Dermis microvascular lymphatic vessel endothelial cell (primary cell): ENCODE measurements at regions not wholly inside any gene's neighbourhood (a gene's known extent, or its start where the extent isn't known, plus 50 kb on each side); places are given as distances from the start of the nearest gene placed in this dataset.

Source experiments
- DNase-seq, 2 donors: peaks; one replicate each; pipeline versions ENCODE4 v3.0.0 to v3.0.0-alpha.2; 2010; ENCODE audit warnings: low read depth in 2 of 2

DNA sequence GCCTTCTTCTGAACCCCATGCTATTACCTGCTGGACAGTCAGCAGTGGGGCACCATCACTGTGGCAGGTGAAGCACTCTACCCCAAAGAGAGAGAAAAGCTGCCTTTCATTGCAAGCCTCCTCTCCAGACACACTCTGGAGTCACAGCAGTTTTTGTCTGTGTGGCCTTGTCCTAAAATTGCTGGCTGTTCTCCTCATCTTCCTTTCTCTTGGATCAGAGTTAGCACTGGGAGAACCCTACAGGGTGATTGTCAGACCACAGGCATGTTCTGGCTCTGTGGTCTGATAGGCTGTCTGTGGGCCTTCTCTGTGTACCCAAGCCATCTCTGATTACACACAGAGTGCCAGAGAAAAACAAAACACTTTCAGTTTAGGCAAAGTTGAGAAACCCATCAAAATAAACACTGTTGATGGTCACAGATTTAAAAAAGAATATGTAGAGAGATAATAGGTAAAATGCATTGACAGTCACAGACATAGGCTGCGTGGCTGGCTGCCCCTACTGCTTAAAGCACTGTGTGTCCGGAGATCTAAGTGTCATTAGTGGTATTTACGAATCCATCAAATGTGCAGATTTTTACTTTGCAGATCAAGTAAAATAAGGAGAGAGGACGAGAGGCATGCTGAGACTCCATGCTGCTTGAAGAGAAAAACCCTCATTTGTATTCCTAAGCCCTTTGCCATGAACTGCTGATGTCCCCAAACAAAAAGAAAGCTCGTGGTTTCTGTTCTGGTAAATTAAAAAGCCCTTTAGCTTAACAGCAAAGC, 689.9 kb downstream of the TUSC7 start:
- no peak for DNase-seq

DNA sequence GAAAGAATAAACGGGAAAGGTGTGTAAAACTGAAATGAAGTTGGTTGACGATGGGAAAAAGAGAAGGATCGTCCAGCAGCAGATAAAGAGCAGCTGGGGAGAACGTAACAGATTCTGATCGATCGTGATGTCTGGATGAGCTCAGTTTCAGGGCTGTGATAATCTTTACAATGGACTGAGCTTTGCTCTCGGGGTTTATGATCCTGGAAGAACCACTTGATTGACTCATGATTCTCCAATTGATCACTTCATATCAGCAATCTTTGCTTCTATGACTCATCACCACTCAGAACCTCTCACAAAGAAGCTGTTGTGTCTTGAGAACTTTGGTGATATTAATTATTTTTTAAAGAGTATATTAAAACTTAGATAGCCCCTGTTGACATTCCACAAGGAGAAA, 690.7 kb downstream of the TUSC7 start:
- no peak for DNase-seq

DNA sequence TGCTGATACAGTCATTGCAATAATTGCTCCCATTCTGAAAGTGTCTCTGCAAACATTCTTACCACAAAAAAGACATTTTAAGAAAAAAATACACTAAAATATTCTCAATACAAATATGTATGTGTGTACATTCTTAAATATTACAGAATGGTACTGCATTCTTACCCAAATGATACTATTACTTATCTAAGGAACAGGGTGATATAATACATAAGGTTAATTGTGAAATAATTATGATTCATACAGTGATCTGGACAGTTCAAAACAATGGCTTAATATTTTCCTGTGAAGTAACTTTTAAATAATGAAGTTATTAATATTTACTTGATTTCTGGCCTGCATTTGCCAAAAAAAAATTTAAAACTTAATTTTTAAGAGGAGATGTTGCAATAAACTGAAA, 694.6 kb downstream of the TUSC7 start:
- DNase-seq = no peak

DNA sequence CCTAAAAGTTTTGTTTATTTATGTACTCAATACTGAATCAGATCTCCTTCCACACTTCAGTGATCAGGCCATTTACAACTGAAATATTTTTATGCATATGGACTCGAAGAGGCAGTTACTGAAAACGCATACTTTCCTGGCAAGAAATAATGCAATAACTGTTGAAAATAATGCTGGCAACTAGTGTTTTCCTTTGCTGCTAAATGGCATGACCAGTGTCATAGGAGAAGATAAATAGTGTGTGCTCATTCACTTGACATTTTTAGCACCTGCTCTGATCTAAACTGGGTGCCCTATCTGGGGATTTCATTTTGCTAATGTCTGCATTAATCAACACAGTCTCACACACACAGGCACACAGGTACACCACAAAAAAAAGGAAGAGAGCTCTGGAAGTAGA, 695.2 kb downstream of the TUSC7 start:
- no peak for DNase-seq

DNA sequence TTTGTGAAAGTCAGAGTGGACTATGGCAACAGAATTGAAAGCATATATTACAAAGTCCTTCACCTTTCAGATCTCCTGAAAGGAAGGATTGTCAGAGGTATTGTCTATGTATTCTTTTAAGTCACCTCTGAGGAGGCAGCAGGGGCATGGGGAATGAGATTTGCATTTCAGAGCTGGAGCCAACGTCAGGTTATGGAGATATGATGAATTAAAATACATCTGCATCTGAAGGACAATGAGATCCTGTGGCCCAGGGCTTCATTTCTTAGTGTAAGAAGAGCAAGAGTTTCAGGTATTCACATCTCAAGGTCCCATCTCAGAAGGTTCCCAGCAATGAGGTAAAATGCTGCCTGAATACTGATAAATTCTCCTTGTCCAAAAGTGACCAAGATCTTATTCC, 695.8 kb downstream of the TUSC7 start:
- DNase-seq = no peak

DNA sequence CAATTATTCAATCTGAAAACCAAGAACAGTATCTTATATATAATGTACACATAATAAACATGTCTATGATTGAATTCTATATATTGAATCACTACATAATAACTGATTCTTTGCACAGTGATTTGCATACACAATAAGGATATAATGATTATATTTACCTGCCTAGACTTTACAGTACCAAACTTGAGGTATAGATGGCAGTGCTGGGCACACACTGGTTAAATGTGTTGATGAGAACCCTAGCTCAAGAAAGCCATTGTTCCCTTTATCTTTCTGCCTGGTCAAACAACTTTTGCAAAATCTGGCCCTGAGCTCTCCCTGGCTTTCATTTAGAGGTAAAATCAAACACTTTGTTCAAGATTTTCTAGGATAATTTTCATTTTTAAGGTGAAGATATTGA, 697.7 kb downstream of the TUSC7 start:
- DNase-seq = peak in 1 of 2 donors; percentile 4

DNA sequence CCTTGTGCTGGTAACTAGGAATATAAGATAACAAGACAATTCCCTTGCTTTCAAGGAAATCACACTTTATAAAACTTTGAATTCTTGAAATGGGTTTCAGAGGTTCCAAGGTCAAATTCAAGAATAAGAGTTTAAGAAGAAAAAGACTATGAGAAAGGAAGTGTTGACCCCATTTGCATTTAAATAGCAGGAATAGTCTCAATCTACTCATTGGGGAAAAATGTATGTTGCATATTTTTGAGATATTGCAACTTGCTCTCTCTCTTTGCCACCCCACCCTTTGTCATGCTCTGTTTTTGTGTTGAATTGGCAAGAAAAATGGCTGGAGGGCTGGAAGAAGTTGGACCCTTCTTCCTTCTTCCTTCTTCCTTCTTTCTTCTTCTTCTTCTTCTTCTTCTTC, 699.2 kb downstream of the TUSC7 start:
- DNase-seq = no peak

DNA sequence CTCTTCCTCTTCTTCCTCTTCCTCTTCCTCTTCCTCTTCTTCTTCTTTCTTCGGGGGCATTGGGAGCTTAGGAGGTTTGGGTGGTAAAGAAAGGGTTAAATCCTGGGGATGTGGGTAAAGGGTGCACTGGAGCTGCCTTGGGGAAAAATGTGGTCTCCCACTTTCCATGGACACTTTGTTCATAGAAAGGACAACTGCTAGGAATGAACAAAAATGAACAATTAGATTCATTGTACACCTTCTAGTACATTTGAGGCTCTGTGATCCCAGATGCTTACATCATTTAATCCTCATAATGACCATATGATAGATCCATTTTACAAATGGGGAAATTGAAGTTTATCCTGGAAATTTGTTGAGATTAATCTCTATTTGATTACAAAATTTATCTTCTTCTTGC, 699.7 kb downstream of the TUSC7 start:
- no peak for DNase-seq

DNA sequence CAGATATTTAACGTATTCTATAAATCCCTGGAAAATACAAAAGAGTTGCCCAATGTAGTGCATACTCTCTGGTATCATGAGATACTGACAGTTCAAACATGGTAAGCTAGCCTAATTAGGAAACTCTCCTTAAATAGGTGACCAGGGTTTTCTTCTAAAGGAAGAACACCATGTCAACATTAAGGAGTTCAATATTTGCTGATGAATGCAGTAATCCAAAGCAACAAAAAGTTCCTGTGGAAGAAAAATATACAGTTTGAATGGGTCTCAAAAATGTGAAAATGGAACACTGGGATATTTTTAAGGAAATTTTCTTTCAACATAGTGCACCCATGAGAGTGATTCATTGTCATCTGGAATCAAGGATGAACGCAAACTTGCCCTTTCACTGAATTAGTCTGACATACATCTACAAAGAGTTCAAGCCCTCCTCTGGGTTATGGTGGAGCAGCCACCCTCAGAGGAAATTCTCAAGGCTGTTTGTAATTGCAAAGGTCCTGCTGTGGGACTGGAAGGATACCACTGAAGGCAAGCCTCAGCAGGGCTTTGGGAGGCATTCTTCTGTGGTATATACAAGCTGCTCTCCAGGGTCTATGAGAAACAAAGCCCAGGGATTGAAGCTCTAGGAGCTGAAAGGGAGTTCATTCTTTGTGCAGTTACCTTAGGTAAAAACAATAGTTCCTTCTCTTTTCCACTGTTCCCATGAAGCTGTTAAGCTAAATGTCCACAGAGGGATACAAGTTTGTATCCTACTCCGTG, 700.3 kb downstream of the TUSC7 start:
- no peak for DNase-seq

DNA sequence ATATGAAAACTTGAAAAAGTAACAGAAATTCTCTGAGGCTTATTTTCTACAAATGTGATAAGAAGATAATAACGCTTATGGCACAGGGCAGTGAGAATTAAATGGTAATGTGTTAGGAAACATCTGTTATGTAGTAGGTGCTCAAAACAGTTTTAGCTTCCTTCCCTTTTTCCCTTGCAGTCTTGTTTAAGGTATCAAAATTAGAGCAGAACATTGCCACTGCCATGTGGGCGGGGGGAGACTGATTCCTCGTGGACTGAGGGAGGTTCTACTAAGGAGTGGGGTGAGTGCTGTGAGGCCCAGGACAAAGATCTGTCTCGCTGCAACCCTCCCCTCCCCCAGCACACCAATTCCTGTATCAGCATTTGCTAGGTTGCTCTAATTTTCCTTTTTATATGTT, 702.4 kb downstream of the TUSC7 start:
- DNase-seq = no peak

DNA sequence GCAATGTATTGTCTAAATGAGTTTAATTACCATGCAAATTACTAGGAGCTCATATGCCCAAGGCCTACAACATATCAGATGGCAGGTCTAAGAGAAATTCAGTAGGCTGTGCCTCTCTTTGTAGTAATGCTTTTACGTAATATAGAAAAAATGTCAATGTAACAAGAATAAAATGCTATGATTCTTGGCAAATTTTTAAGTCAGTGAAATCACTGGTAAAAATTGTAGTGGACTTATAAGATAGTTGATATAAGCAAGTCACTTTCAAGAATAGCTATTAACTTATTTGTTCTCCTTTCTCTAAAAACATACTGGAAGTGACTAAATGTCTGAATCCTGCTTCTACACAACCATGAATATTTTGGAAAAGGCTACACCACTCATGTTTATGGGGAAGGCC, 707.8 kb downstream of the TUSC7 start:
- no peak for DNase-seq

DNA sequence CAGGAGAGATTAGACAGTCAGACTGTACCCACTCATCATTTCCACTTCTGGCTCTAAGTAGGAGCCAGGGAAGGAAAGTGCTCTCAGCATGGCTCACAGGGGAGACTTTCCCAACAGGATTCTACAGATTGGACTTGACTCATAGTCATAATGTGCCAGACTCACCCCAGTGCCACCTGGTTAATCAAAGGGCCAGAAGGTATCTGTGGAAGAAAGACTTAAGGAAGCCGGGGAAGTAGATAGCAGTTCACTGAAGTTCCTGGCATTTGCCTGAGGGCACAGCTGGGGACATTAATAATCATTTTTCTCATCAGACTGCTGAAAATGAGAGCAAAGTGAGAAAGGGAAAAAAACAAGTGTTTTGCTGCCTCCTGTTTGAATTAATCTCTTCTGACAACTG, 717.5 kb downstream of the TUSC7 start:
- DNase-seq = no peak

DNA sequence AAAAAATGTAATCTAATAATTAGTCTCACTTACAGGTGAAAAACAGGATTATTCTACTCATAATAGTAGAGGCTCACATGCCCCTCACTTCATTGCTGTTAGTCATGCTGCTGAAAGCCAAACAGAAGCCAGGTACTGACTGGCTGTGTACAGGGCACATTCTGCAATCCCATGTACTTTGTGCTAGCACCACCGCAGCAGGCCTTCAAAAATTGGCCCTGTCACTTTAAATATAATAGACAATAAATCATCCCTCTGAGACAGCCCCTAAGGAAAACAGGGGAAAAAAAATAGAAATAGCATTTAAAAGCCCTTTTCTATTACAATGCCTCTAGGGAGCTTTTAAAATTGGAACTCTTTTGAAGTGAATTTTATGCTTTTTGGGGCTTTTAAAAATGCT, 723.8 kb downstream of the TUSC7 start:
- DNase-seq = no peak

DNA sequence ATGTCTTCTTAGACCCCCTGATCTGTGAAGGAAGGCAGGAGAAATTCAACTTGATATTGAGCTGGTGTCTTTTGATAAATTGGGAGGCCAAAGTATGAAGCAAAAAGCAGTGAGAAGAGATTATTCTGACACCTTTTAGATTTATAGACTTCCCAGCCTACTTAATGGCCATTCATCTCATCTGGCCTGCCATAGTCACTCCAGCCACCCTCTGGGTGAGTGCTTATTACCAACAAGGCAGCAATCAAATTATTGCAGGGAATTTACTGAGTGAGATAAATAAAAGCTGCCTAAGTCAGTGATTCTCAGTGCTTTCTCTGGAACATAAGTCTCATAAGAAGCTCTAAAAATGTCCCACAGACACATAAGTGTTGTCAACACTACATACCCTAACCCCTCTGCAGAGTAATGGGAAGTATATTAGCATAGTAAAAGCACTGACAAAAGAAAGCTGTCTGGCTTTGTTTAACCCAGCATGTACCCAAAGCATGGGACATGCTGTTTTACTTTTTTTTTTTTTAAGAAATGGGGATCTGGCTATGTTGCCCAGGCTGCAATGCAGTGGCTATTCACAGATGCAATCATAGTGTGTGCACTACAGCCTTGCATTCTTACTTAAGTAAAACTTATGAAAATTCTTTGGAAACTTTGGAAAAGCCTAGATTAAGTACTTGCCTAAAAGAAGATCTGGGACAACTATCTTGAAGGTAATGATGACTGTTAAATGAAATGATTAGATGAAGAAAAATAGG, 725.3 kb downstream of the TUSC7 start:
- no peak for DNase-seq

DNA sequence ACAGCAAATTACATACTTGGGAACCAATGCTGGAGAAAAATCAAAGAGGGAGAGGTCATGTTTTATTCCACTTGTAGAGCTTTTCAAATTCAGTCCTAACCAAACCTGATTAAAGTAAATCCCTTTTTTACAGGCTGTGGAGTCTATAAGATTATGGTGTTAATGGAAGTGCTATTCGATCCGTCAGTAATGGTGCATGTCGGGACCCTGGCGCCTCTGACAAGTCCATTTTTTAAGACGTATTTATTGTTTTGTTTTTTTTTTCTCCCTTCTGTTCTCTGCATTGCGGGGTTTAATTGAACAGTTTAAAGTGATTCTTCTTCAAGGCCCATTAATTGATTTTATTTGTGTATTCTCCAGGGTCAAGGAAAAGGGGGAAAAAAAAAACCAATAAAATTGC, 725.9 kb downstream of the TUSC7 start:
- no peak for DNase-seq

DNA sequence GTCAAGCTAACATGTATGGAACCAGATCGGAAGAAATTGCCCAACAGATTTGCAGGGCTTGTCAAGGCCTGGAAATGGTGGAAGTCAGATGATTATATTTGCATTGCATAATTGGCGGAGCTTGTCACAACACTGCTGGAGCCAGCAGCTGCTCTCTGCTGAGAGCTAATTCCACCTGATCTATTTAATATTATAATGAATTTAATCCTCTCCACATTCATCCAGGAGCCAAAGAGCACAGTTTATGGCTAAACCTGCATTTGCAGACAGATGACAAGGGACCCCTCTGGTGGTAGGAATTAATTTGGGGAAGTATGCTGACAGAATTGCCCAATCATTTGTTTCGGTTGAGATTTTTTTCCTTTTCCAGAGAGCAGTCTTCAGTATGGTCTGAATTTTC, 730.2 kb downstream of the TUSC7 start:
- DNase-seq = peak in 1 of 2 donors; percentile 12

DNA sequence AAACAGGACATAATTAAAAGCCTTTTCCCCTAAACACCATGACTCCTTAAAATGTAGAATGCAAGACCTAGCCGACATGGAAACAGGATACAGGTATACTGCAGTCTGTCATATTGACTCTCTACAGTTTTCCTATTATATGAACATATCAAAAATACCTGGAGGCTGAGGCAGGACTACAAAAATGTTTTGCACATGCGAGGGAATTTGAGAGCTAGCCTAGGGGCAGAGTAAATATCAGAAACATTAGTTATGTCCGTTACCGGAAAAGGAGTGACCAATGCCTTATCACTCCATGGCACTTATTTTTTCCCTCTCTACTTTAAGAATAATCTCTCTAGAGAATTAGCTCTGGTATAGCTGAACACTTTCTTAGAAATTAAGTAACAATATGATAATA, 732.3 kb downstream of the TUSC7 start:
- DNase-seq = no peak

DNA sequence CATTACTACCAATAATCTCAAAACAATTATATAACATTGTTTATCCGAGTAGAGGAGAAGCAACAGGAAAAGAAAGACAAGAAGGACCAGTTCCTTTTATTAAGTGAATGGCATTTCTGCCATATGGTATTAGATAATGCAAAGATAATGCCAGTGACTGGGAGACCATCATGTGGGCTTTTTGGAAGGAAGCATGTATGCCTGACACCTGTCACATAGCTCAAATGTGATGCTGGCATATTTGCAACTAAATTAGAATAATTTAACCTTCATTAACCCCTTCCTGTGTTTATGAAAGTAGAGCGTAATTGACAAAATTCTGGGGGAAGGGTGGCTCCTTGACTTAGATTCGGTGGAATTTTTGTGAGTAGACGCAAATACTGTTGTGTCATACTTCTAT, 733.0 kb downstream of the TUSC7 start:
- no peak for DNase-seq

DNA sequence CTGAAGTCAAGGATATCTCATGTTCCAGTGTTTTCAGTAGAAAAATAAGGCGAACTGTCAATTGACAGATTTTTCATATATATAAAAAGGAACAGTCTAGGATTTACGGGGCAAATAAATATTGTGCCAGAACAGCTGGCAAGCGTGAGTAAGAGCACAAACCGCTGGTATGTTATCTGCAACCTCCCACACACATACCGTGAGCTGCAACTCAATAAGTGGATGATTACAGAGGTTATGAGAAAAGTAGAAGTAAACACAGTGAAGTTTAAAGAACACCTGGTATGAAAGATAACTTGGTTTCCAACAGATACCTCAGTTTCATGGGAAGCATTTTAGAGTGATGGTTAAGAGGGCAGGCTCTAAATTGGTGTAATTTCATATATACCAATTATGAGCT, 733.4 kb downstream of the TUSC7 start:
- DNase-seq = no peak

DNA sequence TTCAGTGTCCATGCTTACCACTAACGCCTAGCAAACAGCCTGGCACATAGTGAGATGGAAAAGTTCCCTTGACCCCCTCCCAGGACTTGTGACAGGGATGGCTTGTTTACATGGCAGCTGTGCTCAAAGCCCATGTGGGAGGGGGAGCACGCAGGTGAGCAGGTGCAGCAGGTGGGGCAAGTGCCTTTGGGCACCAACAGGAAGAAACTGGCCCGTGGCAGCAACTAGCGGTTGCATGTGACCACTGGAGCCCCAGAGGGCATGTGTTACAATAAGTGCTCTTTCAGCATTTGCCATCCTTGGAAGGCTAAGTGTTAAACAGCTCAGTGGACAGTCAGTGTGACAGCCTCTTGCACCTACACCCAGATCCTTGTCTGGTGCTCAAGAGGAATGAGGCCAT, 734.6 kb downstream of the TUSC7 start:
- no peak for DNase-seq

DNA sequence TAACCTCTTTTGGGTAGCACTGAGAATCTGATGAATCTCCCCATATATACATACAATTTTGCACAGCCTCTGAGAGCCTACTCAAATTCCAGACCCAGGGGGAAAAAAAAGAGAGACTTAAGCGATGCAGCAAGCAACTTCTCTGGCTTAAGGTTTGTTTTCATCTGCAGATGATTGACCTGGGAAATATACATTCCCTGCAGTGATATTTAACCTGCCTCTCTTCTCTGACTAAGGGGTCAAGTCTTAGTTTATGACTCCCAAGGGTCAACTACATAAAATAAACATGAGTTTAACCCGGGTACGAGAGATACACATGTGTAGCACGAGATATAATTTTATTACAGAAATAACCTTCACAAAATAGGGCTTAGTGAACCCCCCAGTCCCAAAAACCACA, 737.8 kb downstream of the TUSC7 start:
- DNase-seq = no peak

DNA sequence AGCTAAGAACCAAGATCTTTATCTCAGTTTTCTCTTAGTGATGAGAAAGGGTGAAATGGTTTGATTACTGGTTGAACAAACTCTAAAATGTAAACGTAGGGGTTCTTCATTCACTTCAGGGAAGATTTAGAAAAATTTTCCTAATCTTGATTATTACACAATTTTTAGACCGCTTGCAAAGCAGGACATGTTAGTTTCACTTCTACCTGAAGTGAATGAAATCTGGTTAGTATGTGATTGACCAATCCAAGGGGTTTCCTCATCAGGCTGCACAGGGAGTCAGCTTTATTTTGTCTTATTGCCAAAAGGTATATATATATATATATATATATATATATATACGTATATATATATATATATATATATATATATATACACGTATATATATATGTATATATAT, 740.4 kb downstream of the TUSC7 start:
- no peak for DNase-seq

DNA sequence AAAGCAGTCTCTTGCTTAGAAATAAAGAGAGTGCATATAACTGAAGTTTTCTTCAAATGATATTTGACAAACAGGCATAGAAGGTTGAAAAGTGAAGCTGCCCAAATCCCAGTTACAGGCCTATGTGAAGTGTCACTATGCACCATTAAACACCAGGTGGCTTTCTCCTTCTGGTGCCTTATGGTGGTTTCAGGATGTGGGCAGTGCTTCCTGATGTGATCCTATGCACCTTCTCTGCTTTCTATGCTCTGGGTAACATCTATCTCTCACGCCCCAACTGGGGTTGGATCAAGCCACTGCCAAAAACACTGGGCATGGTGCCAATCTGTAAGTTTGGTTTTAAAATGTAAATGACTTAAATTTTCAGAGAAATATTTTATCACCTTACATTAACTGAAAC, 744.7 kb downstream of the TUSC7 start:
- DNase-seq = no peak
